IMR-90 (cell line): ENCODE measurements at regions not wholly inside any gene's neighbourhood (a gene's known extent, or its start where the extent isn't known, plus 50 kb on each side); places are given as distances from the start of the nearest gene placed in this dataset.

ENCODE experiments used
- BHLHE40 ChIP-seq: fragments of 150-350 bp; IDR thresholded peaks from 2 replicates; pipeline ENCODE4 v1.6.1; 2016; ENCODE audit warnings: mild to moderate bottlenecking, low read depth, low read length
- CEBPB ChIP-seq: IDR thresholded peaks from 2 replicates; pipeline ENCODE4 v1.6.1; 2012; ENCODE audit warnings: low read depth, low read length, improper control_type of control experiment
- CHD1 ChIP-seq: IDR thresholded peaks from 2 replicates; pipeline ENCODE4 v1.6.1; 2012; ENCODE audit warnings: low read depth, low read length, improper control_type of control experiment
- CTCF ChIP-seq: conservative IDR thresholded peaks from 2 replicates; pipeline ENCODE4 v1.5.1; 2012; ENCODE audit warnings: mild to moderate bottlenecking, low read depth, low read length, improper control_type of control experiment
- ELK1 ChIP-seq: fragments of 150-350 bp; IDR thresholded peaks from 2 replicates; pipeline ENCODE4 v1.6.1; 2016; ENCODE audit warnings: low read depth, mild to moderate bottlenecking, low read length, moderate library complexity, borderline replicate concordance
- MAFK ChIP-seq: IDR thresholded peaks from 2 replicates; pipeline ENCODE4 v1.6.1; 2012; ENCODE audit warnings: low read depth, low read length, improper control_type of control experiment
- NFE2L2 ChIP-seq: fragments of 150-350 bp; IDR thresholded peaks from 2 replicates; pipeline ENCODE4 v1.6.1; 2016; ENCODE audit warnings: low read depth, mild to moderate bottlenecking, low read length
- POLR2A ChIP-seq: IDR thresholded peaks from 2 replicates; pipeline ENCODE4 v1.6.1; 2012; ENCODE audit warnings: mild to moderate bottlenecking, low read depth, low read length
- RAD21 ChIP-seq: IDR thresholded peaks from 2 replicates; pipeline ENCODE4 v1.6.1; 2012; ENCODE audit warnings: low read length, improper control_type of control experiment
- RCOR1 ChIP-seq: IDR thresholded peaks from 2 replicates; pipeline ENCODE4 v1.6.1; 2012; ENCODE audit warnings: mild to moderate bottlenecking, low read length, improper control_type of control experiment; ENCODE audit not compliant: insufficient replicate concordance
- RFX5 ChIP-seq: IDR thresholded peaks from 2 replicates; pipeline ENCODE4 v1.8.0; 2012; ENCODE audit warnings: low read depth, mild to moderate bottlenecking, low read length, moderate library complexity
- SMC3 ChIP-seq: fragments of 150-350 bp; IDR thresholded peaks from 2 replicates; pipeline ENCODE4 v1.6.1; 2016; ENCODE audit warnings: low read depth, mild to moderate bottlenecking, antibody characterized with exemption, low read length, moderate library complexity

DNA sequence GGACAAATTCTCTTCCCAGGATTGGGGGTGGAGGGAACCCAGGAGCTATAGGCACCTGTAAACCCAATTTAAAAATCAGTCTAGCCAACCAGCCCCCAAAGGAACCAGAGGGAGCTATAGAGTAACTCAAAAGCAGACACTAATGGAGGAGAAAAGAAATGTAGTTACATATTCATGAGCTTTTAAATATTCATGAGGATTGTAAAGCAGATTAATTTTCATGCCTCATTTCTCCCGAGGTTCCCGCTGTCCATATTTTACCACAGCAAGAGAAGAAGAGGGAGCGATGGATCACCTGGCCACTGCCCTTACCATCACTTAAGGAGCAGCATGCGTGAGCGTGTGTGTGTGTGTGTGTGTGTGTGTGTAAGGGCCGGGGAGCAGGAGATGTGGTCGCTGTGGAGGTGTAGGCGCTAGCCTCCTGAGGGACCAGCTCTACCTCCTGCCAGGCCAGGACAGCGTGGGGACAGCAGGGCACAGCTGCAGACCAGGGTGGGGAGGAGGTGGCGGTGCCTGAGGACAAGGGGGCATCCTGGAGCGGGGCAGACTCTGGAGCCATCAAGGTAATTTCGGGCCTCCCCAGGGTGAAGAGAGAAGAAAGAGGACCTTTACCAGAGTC, 100.7 kb upstream of the THY1 start:
- TF ChIP-seq ELK1, result no peak
- TF ChIP-seq MAFK, result no peak
- no peak for TF ChIP-seq CHD1
- no peak for TF ChIP-seq CTCF
- TF ChIP-seq NFE2L2, result no peak
- TF ChIP-seq POLR2A, result no peak
- no peak for TF ChIP-seq RAD21
- no peak for TF ChIP-seq CEBPB
- TF ChIP-seq SMC3, result no peak
- no peak for TF ChIP-seq BHLHE40
- TF ChIP-seq RCOR1, result no peak
- TF ChIP-seq RFX5, result no peak
